ENCODE measurements at regions not wholly inside any gene's neighbourhood (a gene's known extent, or its start where the extent isn't known, plus 50 kb on each side); places are given as distances from the start of the nearest gene placed in this dataset.
"Not testable (repeated sequence)": the region's sequence is repeated elsewhere in the genome, so short reads cannot be mapped to it uniquely, and the experiment has no call there.

- TF ChIP-seq, protein P1, sequence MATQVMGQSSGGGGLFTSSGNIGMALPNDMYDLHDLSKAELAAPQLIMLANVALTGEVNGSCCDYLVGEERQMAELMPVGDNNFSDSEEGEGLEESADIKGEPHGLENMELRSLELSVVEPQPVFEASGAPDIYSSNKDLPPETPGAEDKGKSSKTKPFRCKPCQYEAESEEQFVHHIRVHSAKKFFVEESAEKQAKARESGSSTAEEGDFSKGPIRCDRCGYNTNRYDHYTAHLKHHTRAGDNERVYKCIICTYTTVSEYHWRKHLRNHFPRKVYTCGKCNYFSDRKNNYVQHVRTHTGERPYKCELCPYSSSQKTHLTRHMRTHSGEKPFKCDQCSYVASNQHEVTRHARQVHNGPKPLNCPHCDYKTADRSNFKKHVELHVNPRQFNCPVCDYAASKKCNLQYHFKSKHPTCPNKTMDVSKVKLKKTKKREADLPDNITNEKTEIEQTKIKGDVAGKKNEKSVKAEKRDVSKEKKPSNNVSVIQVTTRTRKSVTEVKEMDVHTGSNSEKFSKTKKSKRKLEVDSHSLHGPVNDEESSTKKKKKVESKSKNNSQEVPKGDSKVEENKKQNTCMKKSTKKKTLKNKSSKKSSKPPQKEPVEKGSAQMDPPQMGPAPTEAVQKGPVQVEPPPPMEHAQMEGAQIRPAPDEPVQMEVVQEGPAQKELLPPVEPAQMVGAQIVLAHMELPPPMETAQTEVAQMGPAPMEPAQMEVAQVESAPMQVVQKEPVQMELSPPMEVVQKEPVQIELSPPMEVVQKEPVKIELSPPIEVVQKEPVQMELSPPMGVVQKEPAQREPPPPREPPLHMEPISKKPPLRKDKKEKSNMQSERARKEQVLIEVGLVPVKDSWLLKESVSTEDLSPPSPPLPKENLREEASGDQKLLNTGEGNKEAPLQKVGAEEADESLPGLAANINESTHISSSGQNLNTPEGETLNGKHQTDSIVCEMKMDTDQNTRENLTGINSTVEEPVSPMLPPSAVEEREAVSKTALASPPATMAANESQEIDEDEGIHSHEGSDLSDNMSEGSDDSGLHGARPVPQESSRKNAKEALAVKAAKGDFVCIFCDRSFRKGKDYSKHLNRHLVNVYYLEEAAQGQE (IDR thresholded peaks at IDR 0.05; ENCODE audit: insufficient replicate concordance, low read depth), result not testable (repeated sequence)
- TF ChIP-seq, protein P2, sequence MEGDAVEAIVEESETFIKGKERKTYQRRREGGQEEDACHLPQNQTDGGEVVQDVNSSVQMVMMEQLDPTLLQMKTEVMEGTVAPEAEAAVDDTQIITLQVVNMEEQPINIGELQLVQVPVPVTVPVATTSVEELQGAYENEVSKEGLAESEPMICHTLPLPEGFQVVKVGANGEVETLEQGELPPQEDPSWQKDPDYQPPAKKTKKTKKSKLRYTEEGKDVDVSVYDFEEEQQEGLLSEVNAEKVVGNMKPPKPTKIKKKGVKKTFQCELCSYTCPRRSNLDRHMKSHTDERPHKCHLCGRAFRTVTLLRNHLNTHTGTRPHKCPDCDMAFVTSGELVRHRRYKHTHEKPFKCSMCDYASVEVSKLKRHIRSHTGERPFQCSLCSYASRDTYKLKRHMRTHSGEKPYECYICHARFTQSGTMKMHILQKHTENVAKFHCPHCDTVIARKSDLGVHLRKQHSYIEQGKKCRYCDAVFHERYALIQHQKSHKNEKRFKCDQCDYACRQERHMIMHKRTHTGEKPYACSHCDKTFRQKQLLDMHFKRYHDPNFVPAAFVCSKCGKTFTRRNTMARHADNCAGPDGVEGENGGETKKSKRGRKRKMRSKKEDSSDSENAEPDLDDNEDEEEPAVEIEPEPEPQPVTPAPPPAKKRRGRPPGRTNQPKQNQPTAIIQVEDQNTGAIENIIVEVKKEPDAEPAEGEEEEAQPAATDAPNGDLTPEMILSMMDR (IDR thresholded peaks at IDR 0.05; ENCODE audit: insufficient read depth, low read length), result not testable (repeated sequence)
- TF ChIP-seq GABPA (IDR thresholded peaks at IDR 0.05; ENCODE audit: low read depth); POLR2AphosphoS5 (IDR thresholded peaks at IDR 0.05; ENCODE audit: low read depth); SPI1 (IDR thresholded peaks at IDR 0.05; ENCODE audit: borderline replicate concordance, low read depth): not testable (repeated sequence)
Observed at GRCh38 chr2:132068407-132068806, 93.3 kb downstream of the ANKRD30BL start.

Measured in HL-60 (cell line).